22Rv1 (cell line): ENCODE measurements at regions not wholly inside any gene's neighbourhood (a gene's known extent, or its start where the extent isn't known, plus 50 kb on each side); places are given as distances from the start of the nearest gene placed in this dataset.

Source experiments
- ZFX ChIP-seq: fragments of 450-650 bp; IDR thresholded peaks from 2 replicates; pipeline ENCODE4 v1.6.1; 2017; ENCODE audit warnings: antibody characterized with exemption, borderline replicate concordance
- TF ChIP-seq, protein P1 (sequence below): fragments of 450-650 bp; IDR thresholded peaks from 2 replicates; pipeline ENCODE4 v1.5.1; 2017; ENCODE audit warnings: mild to moderate bottlenecking

DNA sequence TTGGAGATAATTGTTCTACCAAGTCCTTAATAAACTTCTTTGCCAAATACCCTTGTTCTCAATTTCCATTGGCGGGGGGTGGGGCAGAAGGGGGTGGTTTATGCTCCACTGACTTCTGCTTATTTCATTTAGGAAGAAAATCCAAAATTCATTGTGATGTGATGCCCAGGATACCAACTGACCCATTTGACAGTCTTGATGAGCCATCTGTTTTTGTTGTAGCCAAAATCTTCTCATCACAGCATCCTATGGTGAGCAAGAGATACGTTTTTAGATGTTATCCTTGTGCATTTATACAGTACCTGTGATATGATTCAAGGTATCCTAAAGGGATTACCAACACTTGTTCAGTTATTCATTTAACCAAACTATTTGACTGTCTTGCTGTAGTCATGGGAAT is 108.5 kb upstream of the BMP5 start:
- TF ChIP-seq, protein P1, sequence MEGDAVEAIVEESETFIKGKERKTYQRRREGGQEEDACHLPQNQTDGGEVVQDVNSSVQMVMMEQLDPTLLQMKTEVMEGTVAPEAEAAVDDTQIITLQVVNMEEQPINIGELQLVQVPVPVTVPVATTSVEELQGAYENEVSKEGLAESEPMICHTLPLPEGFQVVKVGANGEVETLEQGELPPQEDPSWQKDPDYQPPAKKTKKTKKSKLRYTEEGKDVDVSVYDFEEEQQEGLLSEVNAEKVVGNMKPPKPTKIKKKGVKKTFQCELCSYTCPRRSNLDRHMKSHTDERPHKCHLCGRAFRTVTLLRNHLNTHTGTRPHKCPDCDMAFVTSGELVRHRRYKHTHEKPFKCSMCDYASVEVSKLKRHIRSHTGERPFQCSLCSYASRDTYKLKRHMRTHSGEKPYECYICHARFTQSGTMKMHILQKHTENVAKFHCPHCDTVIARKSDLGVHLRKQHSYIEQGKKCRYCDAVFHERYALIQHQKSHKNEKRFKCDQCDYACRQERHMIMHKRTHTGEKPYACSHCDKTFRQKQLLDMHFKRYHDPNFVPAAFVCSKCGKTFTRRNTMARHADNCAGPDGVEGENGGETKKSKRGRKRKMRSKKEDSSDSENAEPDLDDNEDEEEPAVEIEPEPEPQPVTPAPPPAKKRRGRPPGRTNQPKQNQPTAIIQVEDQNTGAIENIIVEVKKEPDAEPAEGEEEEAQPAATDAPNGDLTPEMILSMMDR: no peak
- no peak for TF ChIP-seq ZFX
